COR-L47 (cell line): ENCODE measurements at regions not wholly inside any gene's neighbourhood (a gene's known extent, or its start where the extent isn't known, plus 50 kb on each side); places are given as distances from the start of the nearest gene placed in this dataset.

Experiments
- DNase-seq: peaks from one replicate; lab custom pipeline; 2025; lab: John Stamatoyannopoulos, UW

DNA sequence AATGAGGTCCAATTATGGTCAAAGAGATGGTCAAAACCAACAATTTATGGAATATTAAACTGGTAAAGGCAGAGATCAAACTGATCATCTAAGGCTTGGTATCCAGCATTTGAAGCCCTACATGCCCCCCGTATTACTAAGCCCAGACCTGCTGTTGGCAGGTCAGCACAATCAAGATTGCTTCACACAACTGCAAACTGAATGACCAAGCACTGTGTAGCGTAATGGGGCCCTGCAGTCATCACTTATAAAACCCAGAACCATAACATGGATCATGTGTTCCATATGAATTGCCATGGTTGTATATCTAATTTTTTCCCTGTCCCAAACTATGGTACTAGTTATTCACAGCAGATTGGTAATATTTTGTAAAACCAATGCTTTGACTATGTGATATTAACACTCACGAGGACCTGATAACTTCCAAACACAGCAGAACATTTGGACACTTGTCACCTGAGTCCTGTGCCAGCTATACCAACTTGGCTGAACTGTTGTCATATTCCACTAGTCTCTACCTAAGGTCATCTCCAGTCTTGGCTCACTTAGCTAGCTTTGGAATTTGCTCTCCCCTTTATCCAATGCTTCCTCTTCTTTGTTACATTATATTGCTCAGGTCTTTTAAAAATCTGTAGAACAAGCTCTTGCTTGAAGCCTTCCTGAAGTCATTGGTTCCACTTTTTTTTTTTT is 81.7 kb upstream of the HMHB1 start:
- no peak for DNase-seq

DNA sequence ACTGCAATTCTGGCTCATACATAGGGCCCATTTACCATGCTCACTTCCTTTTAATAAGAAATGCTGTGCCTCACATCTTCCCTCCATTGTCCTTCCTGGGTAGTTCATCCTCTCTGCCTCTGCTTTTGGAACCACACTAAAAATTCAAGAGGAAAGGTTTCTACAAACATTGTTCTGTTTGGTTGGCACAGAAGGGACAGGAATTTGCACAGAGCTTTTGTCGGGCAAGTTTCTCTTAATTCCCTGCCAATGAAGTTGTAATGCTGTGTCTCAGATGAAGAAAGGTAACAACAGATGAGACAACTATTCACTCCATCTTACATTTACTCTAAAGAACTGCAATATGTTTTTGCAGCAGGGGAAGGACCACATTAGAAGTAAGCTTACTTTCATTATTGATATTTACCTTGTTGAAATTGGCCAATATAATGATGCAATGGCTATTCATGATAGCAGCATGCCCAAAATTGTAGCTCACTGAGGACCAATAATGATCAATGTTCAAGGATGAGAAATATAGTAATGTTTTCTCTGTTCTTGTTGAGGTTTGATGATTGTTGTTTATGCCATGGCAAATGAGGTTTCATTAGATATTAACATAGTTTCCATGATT is 82.5 kb upstream of the HMHB1 start:
- no peak for DNase-seq

DNA sequence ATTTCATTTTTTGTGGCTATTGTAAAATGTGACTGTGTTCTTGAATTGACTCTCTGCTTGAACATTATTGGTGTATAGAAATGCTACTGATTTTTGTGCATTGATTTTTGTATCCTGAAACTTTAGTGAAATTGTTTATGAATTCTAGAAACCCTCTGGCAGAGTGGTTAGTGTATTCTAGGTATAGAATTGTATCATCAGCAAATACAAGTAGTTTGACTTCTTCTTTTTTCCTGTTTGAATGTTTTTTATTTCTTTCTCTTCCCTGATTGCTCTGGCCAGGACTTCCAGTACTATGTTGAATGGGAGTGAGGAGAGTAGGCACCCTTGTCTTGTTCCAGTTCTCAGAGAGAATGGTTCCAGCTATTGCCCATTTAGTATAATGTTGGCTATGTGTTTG is 88.8 kb upstream of the HMHB1 start:
- DNase-seq: no peak

DNA sequence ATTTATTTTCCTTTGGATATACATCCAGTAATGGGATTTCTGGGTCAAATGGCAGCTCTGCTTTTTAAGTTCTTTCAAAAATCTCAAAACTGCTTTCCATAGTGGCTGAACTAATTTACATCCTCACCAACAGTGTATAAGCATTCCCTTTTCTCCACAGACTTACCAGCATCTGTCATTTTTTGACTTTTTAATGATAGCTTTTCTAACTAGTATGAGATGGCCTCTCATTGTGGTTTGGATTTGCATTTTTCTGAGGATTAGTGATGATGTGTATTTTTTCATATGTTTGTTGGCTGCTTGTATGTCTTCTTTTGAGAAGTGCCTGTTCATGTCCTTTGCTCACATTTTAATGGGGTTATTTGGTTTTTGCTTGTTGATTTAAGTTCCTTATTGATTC is 90.0 kb upstream of the HMHB1 start:
- DNase-seq: no peak

DNA sequence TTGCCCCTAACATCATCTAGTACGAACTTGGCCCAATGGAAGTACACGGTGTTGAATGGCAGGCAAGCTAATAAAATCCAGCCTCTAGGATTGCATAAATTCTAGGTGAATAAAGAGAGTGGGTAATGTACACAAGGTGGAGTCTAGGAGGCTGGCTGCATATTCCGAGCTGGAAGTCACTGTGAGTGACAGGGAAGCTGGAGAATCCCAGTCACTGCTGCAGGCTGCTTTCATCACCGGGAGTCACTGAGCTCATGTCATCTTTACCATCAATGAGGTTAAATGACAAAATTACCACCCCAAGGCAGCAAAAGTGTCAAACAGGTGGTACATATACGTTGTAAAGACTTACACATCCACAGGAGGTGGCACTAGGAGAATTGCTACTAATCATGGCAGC is 91.3 kb upstream of the HMHB1 start:
- DNase-seq: no peak

DNA sequence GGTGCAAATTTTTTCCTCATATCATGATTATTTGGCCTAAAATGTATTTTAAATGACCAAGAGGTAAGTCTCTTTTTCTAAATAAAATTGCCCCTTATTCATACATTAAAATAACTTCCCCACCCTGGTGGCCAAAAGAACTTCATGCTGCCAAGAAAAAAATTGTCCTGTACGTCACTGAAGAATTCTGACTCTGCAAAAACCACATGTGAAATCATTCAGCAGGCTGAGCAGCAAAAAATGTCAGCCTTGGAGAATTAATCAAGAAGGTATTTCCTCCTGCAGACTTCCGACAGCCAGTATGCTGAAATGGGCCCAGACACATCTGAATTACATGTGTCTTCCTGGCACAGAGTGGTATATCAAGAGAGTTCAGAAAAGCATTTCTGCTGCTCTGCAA is 94.6 kb upstream of the HMHB1 start:
- no peak for DNase-seq

DNA sequence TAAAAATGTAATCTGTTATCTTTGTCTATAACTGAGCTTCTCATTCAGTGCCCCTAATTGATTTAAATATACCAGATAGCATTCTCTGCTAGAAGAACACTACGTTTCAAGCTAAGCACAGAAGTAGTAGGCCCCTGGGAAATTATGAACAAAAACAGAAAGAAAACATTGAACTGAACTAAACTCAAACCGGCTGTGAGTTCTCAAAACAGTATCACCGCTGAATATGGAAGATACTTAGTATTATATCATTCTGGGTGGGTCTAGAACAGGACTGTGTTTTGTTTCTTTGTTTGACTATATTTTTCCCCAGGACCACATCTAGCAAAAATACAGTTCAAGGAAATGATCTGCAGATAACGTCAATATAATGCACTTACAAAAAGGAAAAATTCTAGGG is 95.1 kb upstream of the HMHB1 start:
- DNase-seq: no peak

DNA sequence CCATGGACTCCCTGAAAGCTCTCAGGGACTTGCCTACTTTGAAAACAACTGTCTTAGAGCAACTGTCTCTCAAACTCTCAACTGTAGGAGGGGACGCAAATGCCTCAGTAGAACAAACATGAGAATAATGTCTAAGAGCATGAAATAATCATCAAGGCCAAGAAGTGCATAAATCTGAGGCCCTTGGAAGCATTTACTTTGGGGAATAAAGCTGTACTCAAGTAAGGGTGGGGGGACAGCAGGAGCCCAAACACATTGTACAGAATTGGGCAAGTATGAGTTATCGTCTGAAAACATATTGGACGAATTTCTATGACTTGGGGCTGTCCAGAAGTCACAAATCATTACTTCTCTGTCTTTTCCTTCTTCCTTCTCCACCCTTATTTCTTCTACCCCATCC is 96.3 kb upstream of the HMHB1 start:
- DNase-seq: no peak

DNA sequence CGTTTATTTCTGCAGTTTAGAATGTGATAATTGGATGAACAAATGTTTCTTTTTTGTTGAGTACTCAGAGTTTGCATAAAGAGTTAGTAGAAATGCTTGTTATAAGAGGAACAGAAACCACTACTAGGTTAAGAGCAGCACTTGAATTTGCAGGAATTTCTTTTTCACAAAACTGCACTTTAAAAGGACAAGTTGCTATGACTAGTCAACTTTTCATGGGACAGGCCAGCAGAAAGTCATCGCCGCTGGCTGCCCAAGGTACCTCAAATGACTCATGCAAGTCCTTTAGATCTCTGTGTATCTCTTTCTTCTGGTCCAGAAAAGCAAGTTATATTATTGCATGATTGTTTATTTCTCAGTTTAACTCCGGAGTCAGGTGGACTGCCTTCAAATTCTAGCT is 97.3 kb upstream of the HMHB1 start:
- no peak for DNase-seq

DNA sequence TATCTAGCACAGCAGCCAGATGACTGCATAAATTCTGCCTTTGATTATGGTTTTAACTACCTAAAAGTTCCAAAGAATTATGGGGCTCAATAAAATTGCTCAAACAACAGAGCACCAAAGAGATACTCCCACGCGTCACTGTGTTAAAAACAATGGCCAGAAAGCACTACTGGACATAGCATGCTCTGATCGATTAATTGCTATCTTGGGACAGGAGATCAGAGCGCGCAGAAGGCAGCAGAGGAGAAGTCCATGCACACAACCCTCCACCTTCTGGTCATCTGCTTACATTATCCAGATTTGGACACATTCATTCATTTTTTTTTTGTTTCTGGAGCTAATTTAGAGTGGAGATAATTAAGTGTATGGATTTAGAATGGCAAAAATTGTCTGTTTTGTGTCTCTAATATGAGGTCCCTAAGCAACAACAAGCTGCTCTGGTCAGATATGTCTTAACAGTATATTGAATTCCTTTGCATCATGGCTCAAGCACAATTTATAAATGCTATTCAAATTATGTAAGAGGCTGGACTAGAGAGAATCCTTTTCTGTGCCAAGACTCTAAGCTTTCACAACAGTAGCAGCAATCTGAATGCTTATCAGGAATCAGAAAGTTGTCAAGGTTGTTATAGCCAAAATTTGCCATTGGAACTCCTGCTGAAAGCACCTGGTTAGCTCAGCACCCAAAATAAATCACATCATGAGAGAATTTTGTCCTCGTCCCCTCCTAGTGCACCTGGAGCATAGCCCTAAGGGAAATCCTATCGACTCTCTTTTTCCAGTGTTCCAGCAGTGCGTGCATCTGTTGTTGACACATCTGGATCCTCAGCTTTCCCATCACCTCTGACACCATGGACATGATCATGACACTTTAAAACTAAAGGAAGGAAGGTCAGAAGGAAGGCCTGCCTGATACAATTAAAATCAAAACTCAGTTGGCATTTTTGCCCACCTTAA is 98.6 kb upstream of the HMHB1 start:
- DNase-seq: no peak

DNA sequence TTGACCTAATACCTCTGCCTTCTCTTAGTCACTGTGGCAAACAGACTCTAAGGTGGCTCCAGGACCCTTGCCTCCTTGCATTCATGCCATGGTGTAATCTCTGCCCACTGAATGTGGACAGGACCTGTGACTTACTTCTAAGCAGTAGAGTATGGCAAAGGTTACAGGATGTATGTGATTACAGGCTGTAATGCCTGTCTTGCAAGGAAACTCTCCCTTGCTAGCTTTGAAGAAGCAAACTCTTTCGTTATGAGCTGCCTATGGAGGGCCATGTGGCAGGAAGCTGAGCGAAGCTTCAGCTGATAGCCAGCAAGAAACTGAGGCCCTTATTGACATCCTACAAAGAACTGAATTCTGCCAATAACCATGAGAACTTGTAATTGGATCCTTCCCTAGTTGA is 103.3 kb upstream of the HMHB1 start:
- no peak for DNase-seq

DNA sequence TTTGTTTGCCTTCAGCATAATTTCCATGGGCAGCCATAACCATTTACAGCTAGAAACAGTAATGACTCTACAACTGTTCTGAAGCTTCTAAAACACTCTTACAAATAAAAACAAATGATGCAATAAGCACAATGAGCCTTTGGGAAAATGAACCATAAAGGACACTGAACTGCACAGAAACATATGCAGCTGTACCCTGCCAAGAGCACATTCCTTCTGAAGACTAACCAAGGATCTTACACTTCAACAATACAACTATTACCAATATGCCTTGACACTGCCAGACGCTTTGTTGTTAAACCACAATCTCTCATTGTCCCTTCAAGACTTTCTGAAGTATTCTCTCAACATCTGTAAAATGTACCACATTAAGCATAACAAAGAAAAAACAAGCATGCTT is 104.2 kb upstream of the HMHB1 start:
- no peak for DNase-seq

DNA sequence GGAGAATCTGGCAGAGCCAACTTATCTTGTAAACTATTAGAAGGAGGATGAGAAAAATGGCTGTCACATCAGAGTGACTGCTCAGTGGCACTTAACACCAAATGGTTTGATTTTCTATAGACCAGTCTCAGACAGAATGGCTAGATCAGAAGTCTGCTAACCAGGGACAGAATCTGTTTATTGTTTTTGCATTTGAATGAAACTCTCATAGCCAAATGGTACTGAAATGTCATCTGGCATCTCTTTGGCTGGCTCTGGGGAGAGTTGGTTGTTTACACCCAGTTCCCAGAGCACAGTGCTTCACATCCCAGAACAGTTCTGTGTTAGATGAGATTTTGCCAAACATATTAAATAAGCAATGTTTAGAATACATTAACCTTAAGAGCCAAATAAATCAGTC is 106.6 kb upstream of the HMHB1 start:
- DNase-seq: no peak

DNA sequence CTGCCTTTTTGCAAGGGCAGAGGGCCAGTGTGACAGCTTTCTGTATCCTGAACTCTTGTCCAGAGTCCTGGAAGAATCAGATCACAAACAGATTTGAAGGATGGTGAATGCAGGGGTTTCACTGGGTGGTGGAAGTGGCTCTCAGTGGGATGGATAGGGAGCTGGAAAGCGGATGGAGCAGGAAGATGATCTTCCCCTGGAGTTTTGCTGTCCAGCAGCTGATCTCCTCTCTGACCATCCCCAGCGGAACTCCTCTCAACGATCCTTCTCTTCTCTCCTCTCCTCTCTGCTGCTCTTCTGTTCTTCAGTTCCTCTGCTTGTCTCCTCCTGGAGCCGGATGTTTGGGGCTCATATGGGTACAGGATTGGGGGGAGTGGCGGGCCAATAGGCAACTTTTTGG is 108.3 kb upstream of the HMHB1 start:
- no peak for DNase-seq

DNA sequence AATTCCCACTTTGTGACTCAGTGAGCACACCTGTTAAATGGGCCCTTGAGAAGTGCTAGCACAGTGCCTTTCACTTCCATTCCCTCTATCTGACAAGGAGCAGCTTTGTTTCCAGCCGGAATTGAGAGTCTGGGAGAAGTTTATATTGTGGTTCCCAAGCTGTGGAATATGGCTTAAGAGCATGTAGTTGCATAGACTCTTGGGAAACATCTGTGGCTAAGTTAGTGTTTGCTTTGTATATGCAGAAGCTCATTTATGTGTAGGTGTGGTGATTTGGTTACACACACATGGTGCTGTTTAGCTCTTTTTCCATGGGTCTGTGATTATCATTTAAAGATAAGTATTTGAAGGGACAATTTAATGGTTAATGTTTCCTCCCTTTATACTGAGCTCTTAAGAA is 110.5 kb upstream of the HMHB1 start:
- no peak for DNase-seq

DNA sequence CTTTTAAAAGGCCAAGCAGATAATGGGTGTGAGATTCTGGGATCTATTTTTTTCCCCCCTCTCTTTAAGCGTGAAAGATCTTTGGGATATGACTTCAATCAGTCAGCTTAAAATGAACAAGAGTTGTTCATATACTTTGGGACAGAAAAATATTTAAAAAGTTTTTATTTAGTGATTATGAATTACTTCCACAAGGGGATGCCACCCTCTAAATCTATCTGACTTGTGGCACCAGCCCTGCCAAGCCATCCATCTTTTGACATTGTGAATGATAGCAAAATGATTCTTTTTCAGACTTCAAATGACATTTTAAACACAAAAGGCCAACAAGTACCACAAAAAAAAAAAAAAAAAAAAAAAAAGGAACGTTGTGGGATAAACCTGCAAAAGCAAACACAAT is 111.0 kb upstream of the HMHB1 start:
- DNase-seq: no peak

DNA sequence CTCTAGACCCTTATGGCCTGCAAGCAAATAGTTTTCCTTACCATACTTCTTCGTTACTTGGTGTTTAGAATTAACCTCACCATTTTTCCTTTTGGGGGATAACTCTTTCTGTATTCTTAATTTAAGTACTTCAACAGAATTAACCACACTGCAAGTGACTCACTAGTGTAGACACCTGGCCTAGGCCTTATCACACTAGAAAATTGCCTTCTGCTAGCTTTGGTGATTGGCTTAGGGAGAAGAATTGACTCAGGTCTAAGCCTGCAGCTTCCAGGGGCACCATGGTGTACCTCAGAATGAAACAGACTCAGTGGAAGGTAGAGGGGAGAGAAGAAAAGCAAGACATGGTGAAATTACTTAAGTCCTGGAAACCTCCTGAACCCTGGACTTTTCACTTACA is 112.8 kb upstream of the HMHB1 start:
- DNase-seq: no peak

DNA sequence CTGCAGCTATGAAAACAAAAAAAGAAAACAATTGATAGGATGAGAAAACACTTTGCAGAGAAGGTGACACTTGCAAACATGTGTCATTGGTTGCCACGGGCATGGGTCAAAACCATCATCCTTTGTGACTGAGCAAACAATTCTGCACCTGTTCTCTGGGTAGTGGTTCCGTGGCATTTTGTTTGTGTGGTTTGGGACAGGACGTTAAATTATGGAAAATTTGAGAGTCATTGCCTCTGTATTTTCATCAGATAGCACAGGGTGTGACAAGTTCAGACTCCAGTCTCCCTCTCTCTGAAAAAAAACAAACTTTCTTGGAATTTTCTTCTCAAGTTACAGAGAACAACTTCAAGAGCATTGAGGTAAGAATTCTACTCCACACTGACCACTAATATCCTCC is 113.4 kb upstream of the HMHB1 start:
- no peak for DNase-seq

DNA sequence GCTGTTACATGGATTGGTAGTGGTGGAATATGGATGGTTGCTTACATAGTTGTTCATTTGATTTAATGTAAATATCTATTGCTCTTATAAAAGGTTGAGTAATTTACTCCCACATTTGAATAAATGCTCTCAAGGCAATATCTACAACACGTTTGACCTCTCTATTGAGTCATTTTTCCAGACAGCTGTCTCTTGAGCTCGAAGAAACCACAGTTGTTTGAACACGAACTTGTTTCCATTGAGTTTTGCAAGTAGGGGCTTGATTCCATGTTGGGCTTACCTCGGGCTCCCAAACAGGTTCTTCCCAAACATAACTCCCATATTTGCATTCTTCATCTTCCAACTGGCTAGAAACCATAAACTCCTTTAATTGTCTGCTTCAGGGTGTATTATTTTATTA is 115.0 kb upstream of the HMHB1 start:
- DNase-seq: no peak

DNA sequence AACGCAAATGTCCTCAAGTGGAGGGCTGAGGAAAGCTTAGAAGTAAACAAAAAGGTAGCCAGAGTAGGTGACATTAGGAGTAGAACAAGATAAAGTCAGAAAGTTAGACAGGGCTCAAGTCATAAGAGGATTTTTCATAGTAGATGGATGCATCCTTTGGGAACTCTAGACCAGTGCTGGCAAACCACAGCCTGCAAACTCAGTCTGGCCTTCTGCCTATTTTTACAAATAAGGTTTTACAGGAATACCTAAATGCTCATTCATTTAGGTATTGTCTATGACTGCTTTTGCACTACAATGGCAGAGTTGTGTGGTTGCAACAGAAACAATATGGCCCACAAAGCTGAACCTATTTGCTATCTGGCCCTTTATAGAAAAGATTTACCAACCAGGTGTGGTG is 116.0 kb upstream of the HMHB1 start:
- no peak for DNase-seq

DNA sequence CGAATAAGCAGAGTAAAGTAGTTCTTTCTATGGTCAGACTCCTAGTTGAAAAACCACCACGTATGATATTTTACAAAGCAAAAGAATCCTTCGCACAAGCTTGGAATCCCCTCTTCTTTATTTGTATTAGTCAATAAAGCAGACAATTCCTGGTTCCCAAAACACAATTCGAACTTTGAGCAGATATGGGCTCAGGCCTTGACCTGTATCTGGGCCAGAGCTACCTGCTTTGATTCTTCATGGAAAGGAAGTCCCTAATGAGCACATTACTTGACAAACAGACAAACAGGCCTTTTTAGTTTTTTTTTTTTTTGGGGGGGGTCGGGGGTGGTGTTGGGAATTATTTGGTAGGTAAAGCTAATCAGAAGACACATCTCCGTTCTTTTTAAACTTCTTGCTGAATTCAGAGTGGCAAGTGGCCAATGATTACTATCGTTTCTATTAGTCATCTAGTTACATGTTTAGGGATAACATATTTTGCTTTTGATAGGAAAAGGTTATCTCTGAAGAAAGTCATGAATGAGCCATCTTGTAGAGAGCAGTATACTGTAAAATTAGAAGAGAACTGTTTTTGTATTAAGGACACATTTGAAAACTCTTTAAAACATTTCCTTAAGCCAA is 116.6 kb upstream of the HMHB1 start:
- no peak for DNase-seq

DNA sequence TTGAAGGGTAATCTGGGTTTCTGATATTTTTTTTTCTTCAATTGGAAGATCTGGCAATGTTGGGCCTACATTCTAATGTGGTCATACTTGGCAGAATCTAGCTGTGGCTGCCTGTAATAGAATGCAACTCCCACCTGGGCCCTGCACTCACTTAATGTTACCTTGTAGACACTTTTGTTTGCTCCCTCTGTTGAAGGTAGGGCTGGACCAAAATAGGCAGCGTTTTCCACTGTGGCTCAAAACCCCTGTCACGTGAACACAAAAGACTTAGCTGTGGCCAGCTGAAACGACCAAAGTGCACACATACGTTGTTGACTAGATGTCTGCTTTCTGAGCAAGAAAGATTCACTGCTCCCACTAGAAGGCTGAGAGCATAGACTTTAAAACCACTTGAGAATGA is 117.6 kb upstream of the HMHB1 start:
- no peak for DNase-seq
